NCI-H2227 (cell line): ENCODE measurements at regions not wholly inside any gene's neighbourhood (a gene's known extent, or its start where the extent isn't known, plus 50 kb on each side); places are given as distances from the start of the nearest gene placed in this dataset.

ENCODE experiments used
- DNase-seq: peaks from one replicate; lab custom pipeline; 2025; ENCODE audit not compliant: unreplicated experiment; lab: John Stamatoyannopoulos, UW

- DNase-seq: no peak
Measured at GRCh38 chr3:135849827-135850226, 115.7 kb upstream of the PPP2R3A start.

- peak; percentile 76 for DNase-seq
Measured at GRCh38 chr3:135851201-135852081, 114.1 kb upstream of the PPP2R3A start.

GRCh38 chr3:135853981-135854380 is 111.5 kb upstream of the PPP2R3A start:
- no peak for DNase-seq

- no peak for DNase-seq
Measured at GRCh38 chr3:135860761-135861160, 104.8 kb upstream of the PPP2R3A start.

- no peak for DNase-seq
Measured at GRCh38 chr3:135862361-135862760, 103.2 kb upstream of the PPP2R3A start.

- no peak for DNase-seq
Measured at GRCh38 chr3:135864060-135864459, 101.5 kb upstream of the PPP2R3A start.

GRCh38 chr3:135865085-135865484 is 100.4 kb upstream of the PPP2R3A start:
- DNase-seq: no peak

GRCh38 chr3:135865553-135865952 is 100.0 kb upstream of the PPP2R3A start:
- DNase-seq: no peak

GRCh38 chr3:135867911-135868310 is 97.6 kb upstream of the PPP2R3A start:
- no peak for DNase-seq

GRCh38 chr3:135868801-135869200 is 96.7 kb upstream of the PPP2R3A start:
- DNase-seq: no peak

- DNase-seq: no peak
Measured at GRCh38 chr3:135869439-135870105, 96.0 kb upstream of the PPP2R3A start.

- no peak for DNase-seq
Measured at GRCh38 chr3:135871311-135871710, 94.2 kb upstream of the PPP2R3A start.

GRCh38 chr3:135874035-135874434 is 91.5 kb upstream of the PPP2R3A start:
- no peak for DNase-seq

GRCh38 chr3:135878501-135878900 is 87.0 kb upstream of the PPP2R3A start:
- DNase-seq: no peak

- DNase-seq: no peak
Measured at GRCh38 chr3:135885885-135886284, 79.6 kb upstream of the PPP2R3A start.

- DNase-seq: no peak
Measured at GRCh38 chr3:135887220-135887619, 78.3 kb upstream of the PPP2R3A start.

GRCh38 chr3:135889443-135889842 is 76.1 kb upstream of the PPP2R3A start:
- peak; percentile 32 for DNase-seq

GRCh38 chr3:135891121-135891520 is 74.4 kb upstream of the PPP2R3A start:
- no peak for DNase-seq

- peak; percentile 73 for DNase-seq
Measured at GRCh38 chr3:135895106-135895733, 70.3 kb upstream of the PPP2R3A start.

GRCh38 chr3:135895734-135896121 is 69.8 kb upstream of the PPP2R3A start:
- no peak for DNase-seq

GRCh38 chr3:135896613-135897012 is 68.9 kb upstream of the PPP2R3A start:
- DNase-seq: no peak

- DNase-seq: no peak
Measured at GRCh38 chr3:135897715-135898114, 67.8 kb upstream of the PPP2R3A start.
